Peyer's patch (tissue), 4 donors: ENCODE measurements at regions not wholly inside any gene's neighbourhood (a gene's known extent, or its start where the extent isn't known, plus 50 kb on each side); places are given as distances from the start of the nearest gene placed in this dataset.

Source experiments
- DNase-seq, 3 donors: peaks; one replicate each; pipeline ENCODE4 v3.0.0-alpha.2; 2017 to 2019
- H3K27ac ChIP-seq, 4 donors: fragments of 200-600 bp; sonication (generic); one replicate each; pipeline ENCODE4 v1.5.1; 2016 to 2019
- H3K27me3 ChIP-seq, 2 donors: fragments of 200-600 bp; sonication (generic); one replicate each; pipeline ENCODE4 v1.5.1; 2019
- H3K36me3 ChIP-seq, 3 donors: fragments of 200-600 bp; sonication (generic); one replicate each; pipeline ENCODE4 v1.5.1; 2016 to 2019
- H3K4me1 ChIP-seq, 4 donors: fragments of 200-600 bp; sonication (generic); one replicate each; pipeline ENCODE4 v1.5.1; 2016 to 2019
- H3K4me3 ChIP-seq, 4 donors: fragments of 200-600 bp; sonication (generic); 1 replicate in 3 of 4; 2 replicates in 1 of 4; pipeline ENCODE4 v1.5.1; 2016 to 2019; ENCODE audit warnings: mild to moderate bottlenecking in 1 of 4
- H3K9me3 ChIP-seq, 4 donors: fragments of 200-600 bp; sonication (generic); one replicate each; pipeline ENCODE4 v1.5.1; 2016 to 2019; ENCODE audit warnings: mild to moderate bottlenecking in 1 of 4
- CTCF ChIP-seq, 6 experiments: fragments of 450-650 bp in 4 of 6; fragments of 200-600 bp in 2 of 6; sonication (generic) in 1 of 6; IDR thresholded peaks; one replicate each; pipeline ENCODE4 v1.5.1; 2017 to 2019; ENCODE audit warnings: antibody characterized with exemption in 6 of 6, mild to moderate bottlenecking in 3 of 6, moderate library complexity in 1 of 6
- POLR2A ChIP-seq, 2 donors: fragments of 450-650 bp; IDR thresholded peaks; one replicate each; pipeline ENCODE4 v1.5.1; 2017; ENCODE audit warnings: antibody characterized with exemption in 2 of 2, mild to moderate bottlenecking in 2 of 2, moderate library complexity in 2 of 2

DNA sequence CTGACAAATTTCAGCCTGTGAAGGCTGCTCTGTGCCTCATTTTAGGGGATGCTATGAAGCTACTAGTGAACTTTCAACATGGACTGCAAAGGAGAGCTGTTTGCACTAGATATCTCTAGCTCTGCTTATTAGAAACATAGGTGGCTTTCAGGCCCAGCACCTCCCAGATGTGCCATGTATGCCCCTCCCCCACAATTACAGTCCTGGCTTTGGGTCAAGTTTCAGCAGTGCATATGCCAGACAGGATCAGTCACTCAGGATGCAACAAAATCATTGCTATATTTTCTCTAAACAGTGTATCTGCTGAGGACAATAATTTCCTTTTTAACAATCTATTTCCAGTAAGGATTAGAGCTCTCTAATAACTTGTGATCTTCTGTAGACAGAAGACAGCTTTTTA lies 178.8 kb upstream of the STAC start:
- Histone ChIP-seq H3K36me3 (no peaks in the 10 kb centered on the region), H3K4me1 (no peaks in the 10 kb centered on the region), H3K27me3 (no peaks in the 10 kb centered on the region), H3K9me3 (no peaks in the 10 kb centered on the region), H3K27ac (no peak overlapping the region), H3K4me3 (no peak overlapping the region)
- DNase-seq = no peak
- TF ChIP-seq POLR2A (IDR thresholded peaks at IDR 0.05) = no peak
- no peak for TF ChIP-seq CTCF (IDR thresholded peaks at IDR 0.05)

GRCh38 chr3:36206956-36207580 lies 173.2 kb upstream of the STAC start:
- no peaks in the 10 kb centered on the region for H3K4me1 ChIP-seq
- no peaks in the 10 kb centered on the region for H3K36me3 ChIP-seq
- TF ChIP-seq POLR2A (IDR thresholded peaks at IDR 0.05) = no peak
- TF ChIP-seq CTCF (IDR thresholded peaks at IDR 0.05) = no peak
- H3K9me3 ChIP-seq = no peaks in the 10 kb centered on the region
- DNase-seq = no peak
- no peak overlapping the region for H3K4me3 ChIP-seq
- H3K27ac ChIP-seq = no peak overlapping the region
- H3K27me3 ChIP-seq = no peaks in the 10 kb centered on the region

- DNase-seq = no peak
- Histone ChIP-seq H3K27me3 (no peaks in the 10 kb centered on the region), H3K4me1 (no peaks in the 10 kb centered on the region), H3K9me3 (no peaks in the 10 kb centered on the region), H3K27ac (no peak overlapping the region), H3K4me3 (no peak overlapping the region), H3K36me3 (no peaks in the 10 kb centered on the region)
- no peak for TF ChIP-seq POLR2A (IDR thresholded peaks at IDR 0.05)
- no peak for TF ChIP-seq CTCF (IDR thresholded peaks at IDR 0.05)
Measured at GRCh38 chr3:36210840-36211651, 169.3 kb upstream of the STAC start.

- H3K4me1 ChIP-seq = no peaks in the 10 kb centered on the region
- no peak overlapping the region for H3K4me3 ChIP-seq
- no peak for DNase-seq
- H3K27me3 ChIP-seq = no peaks in the 10 kb centered on the region
- TF ChIP-seq CTCF (IDR thresholded peaks at IDR 0.05) (no peak), POLR2A (IDR thresholded peaks at IDR 0.05) (no peak)
- H3K36me3 ChIP-seq = no peaks in the 10 kb centered on the region
- no peak overlapping the region for H3K27ac ChIP-seq
- H3K9me3 ChIP-seq = no peaks in the 10 kb centered on the region
Measured at GRCh38 chr3:36211652-36211999, 168.7 kb upstream of the STAC start.

- DNase-seq = no peak
- Histone ChIP-seq H3K4me3 (no peak overlapping the region), H3K4me1 (no peaks in the 10 kb centered on the region), H3K27me3 (no peaks in the 10 kb centered on the region), H3K27ac (no peak overlapping the region), H3K9me3 (no peaks in the 10 kb centered on the region), H3K36me3 (no peaks in the 10 kb centered on the region)
- no peak for TF ChIP-seq POLR2A (IDR thresholded peaks at IDR 0.05)
- TF ChIP-seq CTCF (IDR thresholded peaks at IDR 0.05) = no peak
Measured at GRCh38 chr3:36212251-36212650, 168.1 kb upstream of the STAC start.
